Spleen (tissue), 7 donors: ENCODE measurements at regions not wholly inside any gene's neighbourhood (a gene's known extent, or its start where the extent isn't known, plus 50 kb on each side); places are given as distances from the start of the nearest gene placed in this dataset.

ENCODE experiments used
- POLR2A ChIP-seq, 3 donors: fragments of 450-650 bp; IDR thresholded peaks; one replicate each; pipeline ENCODE4 v1.5.1; 2017; ENCODE audit warnings: antibody characterized with exemption in 3 of 3, mild to moderate bottlenecking in 1 of 3
- TF ChIP-seq, protein P1 (sequence below), 11 experiments: fragments of 200-600 bp in 7 of 11; fragments of 450-650 bp in 4 of 11; sonication (generic) in 4 of 11; IDR thresholded peaks in 8 of 11; conservative IDR thresholded peaks in 3 of 11; 1 replicate in 7 of 11; 2 replicates in 4 of 11; pipeline versions ENCODE4 v1.4.0 to v1.8.0; 2016 to 2021; ENCODE audit warnings: antibody characterized with exemption in 11 of 11, inconsistent platforms in 4 of 11, mild to moderate bottlenecking in 1 of 11
- donor health status: DM: no; HTN: no; CAD: no; lungs with moderate emphysema.
- donor health status: DM: no; HTN: no; CAD: no.
- donor health status: DM: no; HTN: no; CAD: no.

DNA sequence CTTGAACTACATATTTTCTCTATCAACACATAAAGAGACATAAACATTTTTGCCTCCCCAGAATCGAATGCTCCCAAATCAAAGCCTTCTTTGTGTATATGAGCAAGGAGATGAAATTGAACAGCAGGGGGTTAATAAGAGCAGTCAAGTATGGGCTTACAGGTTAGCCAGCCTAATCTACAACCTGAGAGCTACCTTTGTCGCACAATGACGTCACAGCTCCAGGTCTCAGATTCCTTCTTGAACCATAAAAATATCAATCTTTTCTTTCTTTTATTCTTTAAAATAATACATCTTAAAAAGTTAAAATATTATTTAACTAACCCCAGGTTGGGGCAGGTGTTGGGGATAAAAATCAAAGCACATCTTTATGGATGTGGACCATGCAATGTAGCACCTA lies 482.9 kb upstream of the CDH11 start:
- TF ChIP-seq POLR2A (IDR thresholded peaks at IDR 0.05) = no peak
- TF ChIP-seq, protein P1, sequence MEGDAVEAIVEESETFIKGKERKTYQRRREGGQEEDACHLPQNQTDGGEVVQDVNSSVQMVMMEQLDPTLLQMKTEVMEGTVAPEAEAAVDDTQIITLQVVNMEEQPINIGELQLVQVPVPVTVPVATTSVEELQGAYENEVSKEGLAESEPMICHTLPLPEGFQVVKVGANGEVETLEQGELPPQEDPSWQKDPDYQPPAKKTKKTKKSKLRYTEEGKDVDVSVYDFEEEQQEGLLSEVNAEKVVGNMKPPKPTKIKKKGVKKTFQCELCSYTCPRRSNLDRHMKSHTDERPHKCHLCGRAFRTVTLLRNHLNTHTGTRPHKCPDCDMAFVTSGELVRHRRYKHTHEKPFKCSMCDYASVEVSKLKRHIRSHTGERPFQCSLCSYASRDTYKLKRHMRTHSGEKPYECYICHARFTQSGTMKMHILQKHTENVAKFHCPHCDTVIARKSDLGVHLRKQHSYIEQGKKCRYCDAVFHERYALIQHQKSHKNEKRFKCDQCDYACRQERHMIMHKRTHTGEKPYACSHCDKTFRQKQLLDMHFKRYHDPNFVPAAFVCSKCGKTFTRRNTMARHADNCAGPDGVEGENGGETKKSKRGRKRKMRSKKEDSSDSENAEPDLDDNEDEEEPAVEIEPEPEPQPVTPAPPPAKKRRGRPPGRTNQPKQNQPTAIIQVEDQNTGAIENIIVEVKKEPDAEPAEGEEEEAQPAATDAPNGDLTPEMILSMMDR (IDR thresholded peaks at IDR 0.05 in 8 of 11, conservative IDR thresholded peaks at IDR 0.05 in 3 of 11) = no peak
